ENCODE measurements at regions not wholly inside any gene's neighbourhood (a gene's known extent, or its start where the extent isn't known, plus 50 kb on each side); places are given as distances from the start of the nearest gene placed in this dataset.

DNA sequence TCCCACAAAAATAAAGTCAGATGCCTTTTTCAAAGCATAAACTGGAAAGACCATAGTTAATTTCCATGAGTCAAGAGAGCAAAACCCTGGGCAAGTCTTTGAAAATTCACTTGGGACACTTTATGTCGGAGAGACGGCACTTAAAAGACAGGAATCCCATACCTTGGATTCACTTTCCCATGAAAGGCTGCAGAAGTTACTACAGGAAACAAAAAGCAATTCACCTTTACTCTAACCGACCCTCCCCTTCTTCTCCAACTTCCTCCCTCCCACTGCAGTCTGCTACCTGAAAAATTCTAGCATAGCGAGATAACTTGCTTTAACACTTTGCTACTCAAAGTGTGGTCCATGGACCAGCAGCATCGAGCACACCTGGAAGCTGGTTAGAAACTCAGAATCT is 539.1 kb upstream of the JAG1 start:
- DNase-seq (ENCODE audit: low read depth): no peak

GRCh38 chr20:11214256-11214840 is 540.5 kb upstream of the JAG1 start:
- DNase-seq (ENCODE audit: low read depth): no peak

GRCh38 chr20:11216451-11217314 is 542.9 kb upstream of the JAG1 start:
- no peak for DNase-seq (ENCODE audit: low read depth)

DNA sequence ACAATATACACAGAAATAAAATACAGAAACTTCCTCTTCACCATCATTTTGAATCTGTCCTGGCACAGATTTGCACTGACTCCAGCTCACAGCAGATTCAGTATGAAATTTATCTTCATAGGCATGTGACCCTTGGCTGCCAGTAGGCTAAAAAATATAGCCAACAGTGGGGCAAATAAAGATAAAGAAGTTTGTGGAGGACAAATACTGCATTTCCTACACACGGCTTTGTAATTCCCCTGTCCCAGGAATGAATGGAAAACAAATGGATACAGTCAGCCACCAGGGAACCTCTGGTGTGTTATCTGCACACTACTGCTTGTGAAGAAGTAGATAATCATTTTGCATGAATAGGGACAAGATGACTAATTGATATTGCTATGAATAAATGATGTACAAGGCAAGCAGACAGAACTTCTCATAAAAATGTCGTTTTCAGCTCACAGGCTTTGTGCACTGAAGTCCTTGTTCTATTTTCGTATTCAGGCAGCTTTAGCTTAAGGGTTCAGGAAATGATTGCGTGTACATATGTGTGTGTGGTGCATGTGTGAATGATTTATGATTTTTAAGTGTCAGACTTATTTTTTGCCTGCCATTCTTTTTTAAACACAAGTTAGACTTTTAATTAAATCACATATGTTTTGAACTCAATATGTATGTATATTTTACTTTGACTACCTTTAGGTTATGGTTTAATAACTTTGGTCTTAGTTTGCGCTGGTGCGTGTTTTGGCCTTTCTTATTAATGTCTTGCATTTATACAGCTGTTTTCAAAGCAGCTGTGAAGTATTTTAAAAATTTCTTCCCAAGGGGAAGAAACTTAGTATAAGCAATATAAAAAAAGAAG is 543.8 kb upstream of the JAG1 start:
- DNase-seq (ENCODE audit: low read depth): no peak

GRCh38 chr20:11218173-11218680 is 544.4 kb upstream of the JAG1 start:
- DNase-seq (ENCODE audit: low read depth): no peak

DNA sequence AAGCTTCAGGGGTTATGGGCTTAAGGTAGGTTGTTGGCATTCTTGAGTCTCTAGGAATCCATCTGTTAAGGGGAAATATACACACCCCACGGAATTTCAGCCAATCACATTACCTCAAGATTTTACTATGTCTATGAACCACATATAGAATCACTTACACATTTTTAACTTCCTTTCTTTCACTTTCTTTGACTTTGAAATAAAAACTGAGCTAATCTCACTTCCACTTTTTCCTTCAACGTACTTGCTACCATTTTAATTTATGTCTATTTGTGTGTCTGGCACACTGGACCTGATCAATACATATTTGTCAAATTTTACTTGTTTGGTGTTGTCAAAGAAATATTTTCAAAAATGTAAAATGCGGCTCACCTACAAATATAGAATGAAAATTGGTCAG is 545.4 kb upstream of the JAG1 start:
- no peak for DNase-seq (ENCODE audit: low read depth)

GRCh38 chr20:11221046-11221445 is 547.2 kb upstream of the JAG1 start:
- DNase-seq (ENCODE audit: low read depth): no peak

- DNase-seq (ENCODE audit: low read depth): no peak
Observed at GRCh38 chr20:11222243-11222642, 548.4 kb upstream of the JAG1 start.

DNA sequence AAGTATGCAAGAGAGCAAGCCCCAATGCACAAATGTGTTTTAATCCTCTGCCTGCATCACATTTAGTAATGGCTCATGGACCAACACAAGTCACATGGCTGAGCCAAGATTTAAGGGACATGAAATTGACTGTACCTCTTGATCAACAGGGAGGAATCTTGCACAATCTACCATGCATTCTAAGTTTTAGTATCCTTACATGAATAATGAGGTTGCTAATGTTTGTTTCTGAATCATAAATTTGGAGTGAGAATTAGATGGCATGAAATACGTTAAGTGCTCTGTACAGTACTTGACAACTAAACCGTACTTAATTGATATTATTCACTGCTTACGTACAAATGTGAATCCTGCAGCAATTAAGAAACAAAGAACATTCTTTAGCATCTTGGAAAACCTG is 553.8 kb upstream of the JAG1 start:
- no peak for DNase-seq (ENCODE audit: low read depth)

DNA sequence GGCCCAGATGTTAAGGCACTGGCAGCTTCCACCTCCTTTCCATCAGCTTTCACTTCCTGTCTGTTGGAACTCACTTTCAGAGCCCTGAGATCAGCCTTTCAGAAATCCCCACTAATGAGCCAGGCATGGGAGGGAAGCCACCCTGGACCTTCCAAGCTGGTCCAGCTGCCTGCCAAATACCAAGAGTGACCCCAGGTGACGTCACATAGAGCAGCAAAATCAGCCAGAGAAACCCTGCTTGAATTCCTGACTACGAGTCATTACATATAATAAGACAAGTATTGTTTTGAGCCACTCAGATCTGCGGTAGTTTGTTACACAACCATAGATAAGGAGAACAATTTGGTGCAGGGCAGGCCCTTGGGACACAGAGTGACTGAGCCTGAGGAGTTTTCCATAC is 556.0 kb upstream of the JAG1 start:
- DNase-seq (ENCODE audit: low read depth): peak; percentile 85

DNA sequence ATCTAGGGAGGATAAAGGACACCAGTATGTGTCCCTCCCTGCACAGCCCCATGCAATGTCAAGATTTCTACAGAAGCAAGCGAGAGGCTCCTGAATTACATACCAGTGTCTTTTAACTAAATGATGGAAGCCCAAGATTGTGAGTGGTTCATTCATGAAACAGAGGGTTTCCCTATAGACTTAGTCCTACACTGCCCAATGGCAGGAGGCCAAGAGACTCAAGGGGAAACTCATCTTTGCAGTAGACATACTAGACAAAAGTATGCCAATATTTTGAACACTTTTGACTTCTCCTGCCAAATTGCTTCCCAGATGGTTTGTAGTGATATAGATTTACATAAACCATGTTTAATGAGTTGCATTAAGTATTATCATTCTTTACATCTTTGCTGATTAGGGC is 557.2 kb upstream of the JAG1 start:
- no peak for DNase-seq (ENCODE audit: low read depth)

- DNase-seq (ENCODE audit: low read depth): no peak
Observed at GRCh38 chr20:11231742-11232648, 558.2 kb upstream of the JAG1 start.

GRCh38 chr20:11232896-11233295 is 559.1 kb upstream of the JAG1 start:
- DNase-seq (ENCODE audit: low read depth): no peak

- no peak for DNase-seq (ENCODE audit: low read depth)
Observed at GRCh38 chr20:11234181-11234580, 560.4 kb upstream of the JAG1 start.

- DNase-seq (ENCODE audit: low read depth): no peak
Observed at GRCh38 chr20:11234608-11235007, 560.8 kb upstream of the JAG1 start.

- DNase-seq (ENCODE audit: low read depth): no peak
Observed at GRCh38 chr20:11235058-11235457, 561.3 kb upstream of the JAG1 start.

- no peak for DNase-seq (ENCODE audit: low read depth)
Observed at GRCh38 chr20:11242320-11242719, 568.5 kb upstream of the JAG1 start.

GRCh38 chr20:11245431-11245830 is 571.6 kb upstream of the JAG1 start:
- no peak for DNase-seq (ENCODE audit: low read depth)

- peak; percentile 25 for DNase-seq (ENCODE audit: low read depth)
Observed at GRCh38 chr20:11246251-11246775, 572.5 kb upstream of the JAG1 start.

DNA sequence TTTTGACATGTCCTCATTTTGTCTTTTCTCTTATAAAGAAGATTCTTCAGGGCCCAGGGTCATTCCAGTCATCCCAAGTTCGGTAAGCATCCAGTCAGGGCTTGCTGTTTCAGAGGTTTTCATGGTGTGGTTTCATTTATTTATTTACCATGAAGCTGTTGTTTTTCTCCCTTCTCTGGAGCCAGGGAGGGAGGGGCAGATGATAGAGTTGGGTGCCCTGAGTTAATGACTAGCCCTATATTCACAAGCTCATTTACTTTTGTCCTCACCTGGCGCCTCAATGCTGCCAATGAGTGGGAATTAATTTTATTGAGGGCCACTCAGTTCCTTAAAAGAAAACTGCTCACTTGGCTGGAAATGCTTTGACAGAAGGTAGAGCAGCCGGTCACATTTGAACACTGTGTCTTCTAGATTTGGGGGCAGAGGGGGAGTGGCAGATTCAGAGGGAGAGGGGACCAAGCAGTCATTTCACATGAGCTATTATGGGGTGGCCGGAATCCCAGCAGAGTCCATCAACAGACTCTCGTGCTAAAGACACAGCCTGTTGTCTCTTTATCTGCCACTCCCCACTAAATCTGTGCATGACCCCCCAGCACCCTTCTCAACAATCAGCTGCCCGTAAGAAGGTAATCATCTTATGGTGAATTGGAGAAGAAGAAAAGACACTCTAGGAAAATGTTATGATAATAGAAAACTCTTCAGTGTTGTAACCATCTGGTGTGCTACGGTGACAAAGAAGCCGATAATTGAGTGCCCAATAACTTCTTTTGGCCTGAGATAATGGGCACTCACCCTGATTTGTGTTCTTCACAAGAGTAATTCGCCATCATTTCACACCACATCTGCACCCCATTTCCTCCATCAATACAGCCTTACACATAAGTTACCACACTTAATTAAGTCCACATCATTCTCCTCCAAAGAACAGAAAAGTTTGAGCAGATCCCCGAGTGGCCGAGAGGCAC is 573.5 kb upstream of the JAG1 start:
- DNase-seq (ENCODE audit: low read depth): no peak

Data from stromal cell of bone marrow (primary cell).